Left kidney (tissue), 1 donor: ENCODE measurements at regions not wholly inside any gene's neighbourhood (a gene's known extent, or its start where the extent isn't known, plus 50 kb on each side); places are given as distances from the start of the nearest gene placed in this dataset.

Source experiments
- DNase-seq: peaks from one replicate; pipeline ENCODE4 v3.0.0-alpha.2; 2013

GRCh38 chr5:163360656-163361055, 76.7 kb upstream of the CCNG1 start:
- no peak for DNase-seq

GRCh38 chr5:163361450-163361849, 75.9 kb upstream of the CCNG1 start:
- no peak for DNase-seq

GRCh38 chr5:163362840-163363371, 74.5 kb upstream of the CCNG1 start:
- no peak for DNase-seq

GRCh38 chr5:163363389-163363788, 74.0 kb upstream of the CCNG1 start:
- no peak for DNase-seq

GRCh38 chr5:163366757-163367156, 70.6 kb upstream of the CCNG1 start:
- no peak for DNase-seq

GRCh38 chr5:163369776-163370385, 67.5 kb upstream of the CCNG1 start:
- no peak for DNase-seq

GRCh38 chr5:163373436-163374084, 63.8 kb upstream of the CCNG1 start:
- DNase-seq: no peak

GRCh38 chr5:163377982-163378381, 59.4 kb upstream of the CCNG1 start:
- DNase-seq: no peak

GRCh38 chr5:163379298-163380155, 57.9 kb upstream of the CCNG1 start:
- no peak for DNase-seq

- DNase-seq: no peak
These were observed 55.6 kb upstream of the CCNG1 start for GRCh38 chr5:163381832-163382231.

- no peak for DNase-seq
These were observed 53.6 kb upstream of the CCNG1 start for GRCh38 chr5:163383754-163384153.

- DNase-seq: no peak
These were observed 52.7 kb upstream of the CCNG1 start for GRCh38 chr5:163384669-163385068.

- DNase-seq: no peak
These were observed 52.1 kb upstream of the CCNG1 start for GRCh38 chr5:163385271-163385670.

GRCh38 chr5:163385824-163386223, 51.6 kb upstream of the CCNG1 start:
- DNase-seq: no peak

- DNase-seq: no peak
These were observed 51.0 kb upstream of the CCNG1 start for GRCh38 chr5:163386352-163386751.

- no peak for DNase-seq
These were observed 49.6 kb upstream of the CCNG1 start for GRCh38 chr5:163387589-163388343.
